A549 (cell line): ENCODE measurements at regions not wholly inside any gene's neighbourhood (a gene's known extent, or its start where the extent isn't known, plus 50 kb on each side); places are given as distances from the start of the nearest gene placed in this dataset.

Source experiments
- ATAC-seq, 2 experiments: fragments of 200-7000 bp in 1 of 2; fragments of >200 bp in 1 of 2; cut with Nextera tagmentation in 1 of 2; cut with Tn5 transposase in 1 of 2; 3 replicates each; pipeline versions ENCODE4 v1.8.0 to v1.9.1; 2018 to 2020; ENCODE audit warnings: mild to moderate bottlenecking in 1 of 2, moderate library complexity in 1 of 2
- CTCF ChIA-PET: fragments of 300-600 bp; sonication (Branson Sonifier 250); formaldehyde crosslinking; extraction: SDS; loops from one replicate; lab custom pipeline; 2021; ENCODE audit warnings: antibody characterized with exemption, inconsistent platforms; lab: Yijun Ruan, JAX
- POLR2A ChIA-PET: fragments of 350-600 bp; formaldehyde crosslinking; extraction: SDS; loops from one replicate; lab custom pipeline; 2021; ENCODE audit warnings: antibody characterized with exemption, inconsistent platforms; lab: Yijun Ruan, JAX
- DNase-seq, 2 experiments: peaks; one replicate each; pipeline versions ENCODE4 v3.0.0 to v3.0.0-alpha.2; 2011 to 2016; ENCODE audit warnings: low read depth in 1 of 2, low spot score in 1 of 2
- FAIRE-seq: peaks from 2 replicates; lab custom pipeline; 2011; peaks lifted over from hg19 to GRCh38; lab: Jason Lieb, UNC
- H3K27ac ChIP-seq, 2 experiments: fragments of >200 bp; sonication (Bioruptor Twin); formaldehyde crosslinking; 3 replicates each; pipeline ENCODE4 v1.5.1; 2016 to 2017
- H3K4me1 ChIP-seq: fragments of >200 bp; sonication (Bioruptor Twin); formaldehyde crosslinking; 3 replicates; pipeline ENCODE4 v1.6.1; 2016
- H3K4me2 ChIP-seq: fragments of >200 bp; sonication (Bioruptor Twin); formaldehyde crosslinking; 3 replicates; pipeline ENCODE4 v1.6.1; 2016
- H3K4me3 ChIP-seq: fragments of >200 bp; sonication (Bioruptor Twin); formaldehyde crosslinking; 3 replicates; pipeline ENCODE4 v1.5.1; 2016
- H3K9me3 ChIP-seq: fragments of >200 bp; sonication (Bioruptor Twin); formaldehyde crosslinking; 3 replicates; pipeline ENCODE4 v1.6.1; 2016
- CBX2 ChIP-seq: fragments of 200-600 bp; sonication (generic); IDR thresholded peaks from 2 replicates; pipeline ENCODE4 v1.6.1; 2016; ENCODE audit warnings: low read depth, mild to moderate bottlenecking, borderline replicate concordance
- CEBPB ChIP-seq, 2 experiments: fragments of >200 bp in 1 of 2; sonication (Bioruptor Twin) in 1 of 2; formaldehyde crosslinking in 1 of 2; IDR thresholded peaks; 2 replicates each; pipeline ENCODE4 v1.6.1; 2012 to 2016
- EP300 ChIP-seq, 2 experiments: fragments of >200 bp; sonication (Bioruptor Twin); formaldehyde crosslinking; IDR thresholded peaks; 2 replicates in 1 of 2; 3 replicates in 1 of 2; pipeline ENCODE4 v1.6.1; 2016 to 2017
- FOXS1 ChIP-seq: fragments of 250-450 bp; sonication (Bioruptor Pico); IDR thresholded peaks from 2 replicates; pipeline ENCODE4 v1.5.0; 2020; ENCODE audit warnings: mild to moderate bottlenecking, moderate library complexity
- GATA3 ChIP-seq: IDR thresholded peaks from 2 replicates; pipeline ENCODE4 v1.6.1; 2012; ENCODE audit warnings: borderline replicate concordance
- HES2 ChIP-seq: fragments of >200 bp; sonication (Bioruptor Twin); formaldehyde crosslinking; IDR thresholded peaks from 2 replicates; pipeline ENCODE4 v1.6.1; 2016
- HEYL ChIP-seq: fragments of 250-450 bp; sonication (Bioruptor Pico); IDR thresholded peaks from 2 replicates; pipeline ENCODE4 v1.8.0; 2021; ENCODE audit warnings: mild to moderate bottlenecking, moderate library complexity
- HOXB5 ChIP-seq: fragments of 250-450 bp; sonication (Bioruptor Pico); IDR thresholded peaks from 2 replicates; pipeline ENCODE4 v1.5.0; 2020; ENCODE audit warnings: mild to moderate bottlenecking, moderate library complexity
- JUNB ChIP-seq: fragments of >200 bp; sonication (Bioruptor Twin); formaldehyde crosslinking; IDR thresholded peaks from 2 replicates; pipeline ENCODE4 v1.6.1; 2016
- KDM5A ChIP-seq: fragments of 200-600 bp; sonication (generic); IDR thresholded peaks from 2 replicates; pipeline ENCODE4 v1.6.1; 2016; ENCODE audit warnings: antibody characterized with exemption, mild to moderate bottlenecking
- MAX ChIP-seq: IDR thresholded peaks from 2 replicates; pipeline ENCODE4 v1.6.1; 2012
- NFE2L2 ChIP-seq: fragments of 150-350 bp; conservative IDR thresholded peaks from 2 replicates; pipeline ENCODE4 v1.6.1; 2014; ENCODE audit warnings: low read length
- POLR2AphosphoS2 ChIP-seq: conservative IDR thresholded peaks from 2 replicates; pipeline ENCODE4 v1.6.1; 2012; ENCODE audit warnings: low read length, improper control_type of control experiment, inconsistent platforms
- RAD21 ChIP-seq, 2 experiments: fragments of >200 bp in 1 of 2; sonication (Bioruptor Twin) in 1 of 2; formaldehyde crosslinking in 1 of 2; IDR thresholded peaks in 1 of 2; conservative IDR thresholded peaks in 1 of 2; 2 replicates in 1 of 2; 3 replicates in 1 of 2; pipeline ENCODE4 v1.6.1; 2012 to 2018; ENCODE audit warnings: inconsistent platforms in 1 of 2
- RCOR1 ChIP-seq: fragments of 150-350 bp; IDR thresholded peaks from 2 replicates; pipeline ENCODE4 v1.6.1; 2014; ENCODE audit warnings: antibody characterized with exemption, low read length, low read depth
- REST ChIP-seq: fragments of 200-600 bp; sonication (generic); IDR thresholded peaks from 2 replicates; pipeline ENCODE4 v1.6.1; 2016; ENCODE audit warnings: antibody characterized with exemption, mild to moderate bottlenecking, moderate library complexity
- RFX5 ChIP-seq: fragments of 450-650 bp; IDR thresholded peaks from 2 replicates; pipeline ENCODE4 v1.7.1; 2014; ENCODE audit warnings: antibody characterized with exemption, mild to moderate bottlenecking, moderate library complexity
- RNF2 ChIP-seq: fragments of 200-600 bp; sonication (generic); IDR thresholded peaks from 2 replicates; pipeline ENCODE4 v1.6.1; 2016; ENCODE audit warnings: low read depth, mild to moderate bottlenecking, antibody characterized with exemption, moderate library complexity, borderline replicate concordance
- SREBF2 ChIP-seq: fragments of 450-650 bp; IDR thresholded peaks from 2 replicates; pipeline ENCODE4 v1.6.1; 2014; ENCODE audit warnings: mild to moderate bottlenecking, moderate library complexity
- TFCP2L1 ChIP-seq: fragments of 250-450 bp; sonication (Bioruptor Pico); IDR thresholded peaks from 2 replicates; pipeline ENCODE4 v1.5.0; 2021; ENCODE audit warnings: mild to moderate bottlenecking
- ZNF302 ChIP-seq: fragments of 250-450 bp; sonication (Bioruptor Pico); IDR thresholded peaks from 2 replicates; pipeline ENCODE4 v1.9.0; 2021; ENCODE audit warnings: inconsistent platforms, mild to moderate bottlenecking, moderate library complexity
- ZSCAN20 ChIP-seq: fragments of 250-450 bp; sonication (Bioruptor Pico); IDR thresholded peaks from 2 replicates; pipeline ENCODE4 v1.8.0; 2022; ENCODE audit warnings: mild to moderate bottlenecking, moderate library complexity
- WGBS: methylation state at CpG from one replicate; pipeline ENCODE4 v1.1.6; 2017; ENCODE audit errors: missing lambda C conversion rate; 5-methylcytosine and 5-hydroxymethylcytosine counted together

GRCh38 chr21:14737284-14737691, 191.2 kb upstream of the SAMSN1 start:
- no peak for ATAC-seq
- ChIA-PET POLR2A (no interaction called here), CTCF (interaction anchor here (0.8 to 1.6 kb wide), 3 partner anchors 9 to 91 kb away, joined by 3 to 4 read pairs (median 3); no protein-coding TSS in a partner anchor)
- 18% methylated on average over 2 of the region's 2 CpGs for WGBS
- no peak overlapping the region for H3K4me2 ChIP-seq
- H3K4me3 ChIP-seq: no peak overlapping the region
- H3K27ac ChIP-seq: no peak overlapping the region
- no peak for FAIRE-seq
- TF ChIP-seq ZNF302 (CRISPR knock-in tag) (no peak), MAX (no peak), GATA3 (no peak), RAD21 (conservative IDR thresholded peaks at IDR 0.05 in 1 of 2, IDR thresholded peaks at IDR 0.05 in 1 of 2) (no peak), POLR2AphosphoS2 (no peak), RNF2 (no peak), FOXS1 (CRISPR knock-in tag) (no peak), ZSCAN20 (CRISPR knock-in tag) (no peak), REST (no peak), KDM5A (no peak), JUNB (no peak), NFE2L2 (no peak), CEBPB (IDR thresholded peaks at IDR 0.05) (no peak), HEYL (no peak), TFCP2L1 (CRISPR knock-in tag) (no peak)
- H3K9me3 ChIP-seq: no peaks in the 10 kb centered on the region
- no peaks in the 10 kb centered on the region for H3K4me1 ChIP-seq
- no peak for DNase-seq

GRCh38 chr21:14736672-14737071, 190.6 kb upstream of the SAMSN1 start:
- Histone ChIP-seq H3K4me1 (no peaks in the 10 kb centered on the region), H3K27ac (no peak overlapping the region), H3K4me2 (no peak overlapping the region), H3K4me3 (no peak overlapping the region), H3K9me3 (no peaks in the 10 kb centered on the region)
- ChIA-PET POLR2A (no interaction called here), CTCF (interaction anchor here (1.6 kb wide), 1 partner anchor 8 kb away, joined by 4 read pairs; no protein-coding TSS in a partner anchor)
- DNase-seq (no peak), ATAC-seq (no peak), FAIRE-seq (no peak)
- 44% methylated on average over 2 of the region's 2 CpGs for WGBS
- TF ChIP-seq RFX5: no peak
- TF ChIP-seq CBX2: no peak
- no peak for TF ChIP-seq HOXB5
- TF ChIP-seq REST: no peak
- no peak for TF ChIP-seq EP300 (IDR thresholded peaks at IDR 0.05)
- no peak for TF ChIP-seq SREBF2
- TF ChIP-seq NFE2L2: no peak
- TF ChIP-seq HES2: no peak
- no peak for TF ChIP-seq RCOR1
